Right lung (tissue), 2 donors: ENCODE measurements at regions not wholly inside any gene's neighbourhood (a gene's known extent, or its start where the extent isn't known, plus 50 kb on each side); places are given as distances from the start of the nearest gene placed in this dataset.
A peak's percentile ranks its signal among the peaks of the same experiment; 100 is the strongest.

Source experiments
- DNase-seq, 2 donors: peaks; one replicate each; pipeline ENCODE4 v3.0.0-alpha.2; 2013

DNA sequence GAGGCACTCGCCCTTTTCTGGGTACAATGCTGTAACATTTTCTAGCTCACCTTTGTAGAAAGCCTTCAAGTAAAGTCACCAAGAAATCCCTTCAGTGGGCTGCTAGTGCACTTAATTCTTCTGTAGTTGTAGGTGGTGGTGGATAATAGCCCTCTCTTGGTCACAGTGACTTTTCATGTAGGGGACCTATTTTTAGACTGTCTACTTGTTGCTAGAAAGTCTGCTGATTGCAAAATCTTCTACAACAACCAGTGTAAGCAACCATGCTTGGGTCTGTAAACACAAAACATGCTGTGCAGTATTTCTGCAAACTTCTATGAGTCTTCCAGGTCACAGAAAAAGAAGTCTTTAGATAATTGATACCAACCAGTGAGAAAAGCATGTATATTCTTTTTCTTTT lies 55.6 kb downstream of the PBDC1 start:
- DNase-seq: no peak

DNA sequence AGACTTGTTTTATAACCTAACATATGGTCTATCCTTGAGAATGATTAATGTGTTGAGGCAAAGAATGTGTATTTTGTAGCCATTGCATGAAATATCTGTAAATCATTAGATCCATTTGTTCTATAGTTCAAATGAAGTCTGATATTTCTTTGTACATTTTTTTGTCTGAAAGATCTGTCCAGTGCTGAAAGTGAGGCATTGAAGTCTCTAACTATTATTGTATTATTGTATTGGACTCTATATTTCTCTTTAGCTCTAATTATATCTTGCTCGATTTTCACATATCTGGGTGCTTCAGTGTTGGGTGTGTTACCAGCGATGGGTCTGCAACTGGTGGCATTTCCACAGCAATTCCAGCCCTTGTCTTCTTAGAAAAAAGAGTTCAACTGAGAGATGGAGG lies 76.0 kb downstream of the PBDC1 start:
- no peak for DNase-seq

DNA sequence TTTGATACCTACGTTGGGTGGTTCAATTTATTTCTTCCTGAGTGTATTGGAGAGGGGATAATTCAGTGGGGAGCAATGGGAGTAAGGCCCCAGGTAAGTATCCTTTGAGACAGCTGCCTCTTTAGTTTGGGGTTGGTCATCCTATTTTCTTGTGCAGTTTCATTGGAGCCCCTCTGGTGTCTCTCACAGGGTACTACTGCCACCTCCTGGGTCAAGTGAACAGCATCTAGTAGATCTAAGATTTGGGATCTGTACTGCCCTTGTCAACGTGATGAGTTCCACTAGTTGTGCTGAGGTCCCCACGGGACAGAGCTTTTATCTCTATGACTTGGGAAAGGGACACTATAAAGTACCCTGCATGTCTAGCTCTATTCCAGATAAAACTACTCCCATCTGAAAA lies 80.6 kb downstream of the PBDC1 start:
- DNase-seq: peak; percentile 15 to 21

DNA sequence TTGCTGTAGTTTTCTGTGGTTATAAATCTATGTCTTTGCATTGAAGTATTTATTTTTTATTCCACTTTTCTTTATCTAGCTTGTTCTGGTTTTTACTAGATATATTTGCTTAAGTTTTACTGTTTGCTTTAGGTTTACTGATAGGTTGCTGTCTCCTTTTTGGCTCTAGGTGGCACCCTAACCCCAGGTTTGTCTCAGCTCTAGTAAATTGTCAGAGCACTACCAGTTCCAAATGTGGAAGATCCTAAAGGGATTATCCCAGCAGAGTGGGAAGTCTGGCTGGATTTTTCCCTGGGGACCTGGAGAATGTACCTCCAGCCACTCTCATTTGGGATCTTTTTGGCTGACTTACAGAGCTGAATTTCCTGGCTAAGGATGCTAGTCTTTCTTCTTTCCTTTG lies 106.1 kb downstream of the PBDC1 start:
- peak; percentile 31 to 43 for DNase-seq
